ENCODE measurements at regions not wholly inside any gene's neighbourhood (a gene's known extent, or its start where the extent isn't known, plus 50 kb on each side); places are given as distances from the start of the nearest gene placed in this dataset.

- DNase-seq (ENCODE audit: low read depth): no peak
These were observed 207.6 kb downstream of the BCL11B start for GRCh38 chr14:99064262-99064954.

GRCh38 chr14:99065551-99065950 is 206.4 kb downstream of the BCL11B start:
- no peak for DNase-seq (ENCODE audit: low read depth)

- DNase-seq (ENCODE audit: low read depth): no peak
These were observed 205.6 kb downstream of the BCL11B start for GRCh38 chr14:99066378-99066777.

- no peak for DNase-seq (ENCODE audit: low read depth)
These were observed 204.7 kb downstream of the BCL11B start for GRCh38 chr14:99067141-99067920.

- DNase-seq (ENCODE audit: low read depth): no peak
These were observed 204.1 kb downstream of the BCL11B start for GRCh38 chr14:99067927-99068326.

GRCh38 chr14:99069946-99070345 is 202.1 kb downstream of the BCL11B start:
- no peak for DNase-seq (ENCODE audit: low read depth)

- DNase-seq (ENCODE audit: low read depth): no peak
These were observed 199.6 kb downstream of the BCL11B start for GRCh38 chr14:99072433-99072832.

GRCh38 chr14:99072956-99073355 is 199.0 kb downstream of the BCL11B start:
- no peak for DNase-seq (ENCODE audit: low read depth)

GRCh38 chr14:99073431-99073830 is 198.6 kb downstream of the BCL11B start:
- DNase-seq (ENCODE audit: low read depth): no peak

- DNase-seq (ENCODE audit: low read depth): no peak
These were observed 196.9 kb downstream of the BCL11B start for GRCh38 chr14:99075061-99075460.

GRCh38 chr14:99075771-99076375 is 196.1 kb downstream of the BCL11B start:
- DNase-seq (ENCODE audit: low read depth): no peak

GRCh38 chr14:99077076-99077843 is 194.7 kb downstream of the BCL11B start:
- no peak for DNase-seq (ENCODE audit: low read depth)

GRCh38 chr14:99077844-99078236 is 194.2 kb downstream of the BCL11B start:
- no peak for DNase-seq (ENCODE audit: low read depth)

- no peak for DNase-seq (ENCODE audit: low read depth)
These were observed 193.6 kb downstream of the BCL11B start for GRCh38 chr14:99078426-99078825.

- DNase-seq (ENCODE audit: low read depth): no peak
These were observed 192.8 kb downstream of the BCL11B start for GRCh38 chr14:99079061-99079727.

- DNase-seq (ENCODE audit: low read depth): no peak
These were observed 191.7 kb downstream of the BCL11B start for GRCh38 chr14:99080306-99080705.

- no peak for DNase-seq (ENCODE audit: low read depth)
These were observed 190.7 kb downstream of the BCL11B start for GRCh38 chr14:99081156-99081765.

- no peak for DNase-seq (ENCODE audit: low read depth)
These were observed 190.1 kb downstream of the BCL11B start for GRCh38 chr14:99081880-99082279.

- no peak for DNase-seq (ENCODE audit: low read depth)
These were observed 178.2 kb downstream of the BCL11B start for GRCh38 chr14:99093532-99094517.

- no peak for DNase-seq (ENCODE audit: low read depth)
These were observed 177.1 kb downstream of the BCL11B start for GRCh38 chr14:99094901-99095300.

Measured in fibroblast of the conjunctiva (primary cell).